Putamen (tissue), 1 donor: ENCODE measurements at regions not wholly inside any gene's neighbourhood (a gene's known extent, or its start where the extent isn't known, plus 50 kb on each side); places are given as distances from the start of the nearest gene placed in this dataset.

Experiments used
- DNase-seq: peaks from one replicate; pipeline ENCODE4 v3.0.0-alpha.2; 2016; ENCODE audit warnings: low spot score

DNA sequence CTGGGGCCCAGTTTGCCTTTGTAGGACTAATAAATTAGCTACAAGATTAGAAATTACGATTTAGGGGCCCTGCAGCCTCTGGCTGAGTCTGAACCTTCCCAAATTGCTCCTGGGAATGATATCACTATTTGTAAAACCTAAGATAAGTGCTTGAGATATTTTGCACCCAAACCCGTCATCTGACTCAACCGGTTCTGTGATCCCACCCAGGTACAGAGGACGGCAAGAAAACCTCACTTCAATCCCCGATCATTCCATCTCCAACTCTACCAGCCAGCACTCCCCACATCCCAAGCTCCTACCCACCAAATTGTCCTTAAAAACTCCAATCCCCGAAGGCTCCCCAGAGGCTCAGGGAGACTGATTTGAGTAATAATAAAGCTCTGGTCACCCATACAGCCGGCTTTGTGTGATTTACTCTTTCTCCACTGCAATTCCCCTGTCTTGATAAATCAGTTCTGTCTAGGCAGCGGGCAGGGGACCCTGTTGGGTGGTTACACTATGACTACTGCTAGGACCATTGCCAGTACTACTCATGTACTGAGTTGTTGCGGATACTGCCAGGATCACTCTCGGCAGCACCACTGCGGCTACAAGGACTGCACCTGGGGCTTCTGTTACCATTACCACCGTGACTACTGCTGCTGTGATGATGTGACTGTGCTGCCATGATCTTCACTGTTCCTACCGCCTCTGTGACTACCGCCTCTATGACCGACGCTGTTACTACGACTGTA is 73.1 kb downstream of the IRF8 start:
- DNase-seq = no peak

DNA sequence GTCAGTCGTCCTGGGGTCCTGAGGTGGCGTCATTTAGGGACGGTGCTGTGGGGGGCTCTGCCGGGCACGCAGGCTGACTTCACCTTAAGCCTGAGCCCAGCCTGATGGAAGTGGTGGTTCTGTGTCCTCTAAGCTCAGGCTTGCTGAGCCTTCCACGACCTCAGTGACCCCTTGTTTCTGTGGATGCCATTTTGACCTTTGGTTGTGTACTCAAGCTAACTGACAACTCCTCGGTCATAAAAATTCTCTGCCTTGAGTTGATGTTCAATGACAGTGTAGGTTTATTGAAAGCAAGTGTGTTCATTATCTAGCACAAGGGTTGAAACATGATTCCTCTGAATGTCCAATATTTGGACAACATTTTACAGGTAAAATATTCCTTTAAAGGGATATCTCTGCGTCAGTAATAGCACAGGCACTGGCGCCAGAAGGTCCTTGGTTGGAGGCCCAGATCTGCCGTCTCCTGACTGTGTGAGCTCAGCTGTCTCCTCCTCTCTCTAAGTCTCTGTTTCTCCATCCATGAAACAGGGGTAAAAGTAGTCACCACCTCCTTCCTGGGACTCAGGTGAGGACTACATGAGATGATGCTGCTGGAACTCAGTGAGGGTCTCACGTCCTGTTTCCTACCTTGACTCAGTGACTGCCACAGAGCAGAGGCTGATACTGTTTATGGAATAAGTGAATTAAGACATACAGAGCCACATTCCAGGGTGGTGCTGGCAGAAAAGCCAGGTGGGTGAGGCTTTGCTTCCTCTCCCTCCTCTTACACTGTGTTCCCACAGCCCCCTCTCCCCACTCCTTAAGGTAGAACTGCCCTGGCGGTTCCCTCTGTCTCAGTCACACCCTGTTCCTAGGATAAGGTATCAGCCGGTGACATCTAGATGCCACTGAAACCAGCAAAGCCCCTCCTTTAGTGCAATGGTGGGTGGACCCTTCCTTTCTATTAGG is 75.7 kb downstream of the IRF8 start:
- no peak for DNase-seq

DNA sequence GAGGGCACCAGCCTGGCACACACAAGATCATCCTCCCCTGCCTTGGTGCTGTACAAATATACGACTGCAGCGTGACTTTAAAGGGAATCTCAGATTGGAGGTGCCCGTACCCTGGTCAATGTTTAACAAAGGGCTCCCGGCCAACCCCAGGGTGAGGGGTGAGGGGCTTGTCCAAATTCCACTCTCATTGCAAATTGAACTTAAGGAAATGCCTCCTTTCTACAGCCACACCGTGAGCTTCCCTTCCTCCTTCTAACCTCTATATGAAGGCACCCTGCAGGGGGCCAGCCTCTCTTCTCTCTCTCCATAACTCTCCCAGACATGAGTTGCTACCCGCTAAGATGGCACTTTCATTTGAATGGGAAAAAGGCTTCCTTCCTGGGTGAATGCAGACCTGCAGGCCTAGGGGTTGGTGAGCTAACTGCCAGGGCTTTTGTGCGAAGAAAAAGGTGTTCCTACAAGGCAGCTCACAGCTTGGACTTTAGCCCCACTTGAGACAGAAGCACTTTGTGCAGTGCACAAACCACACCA is 76.6 kb downstream of the IRF8 start:
- no peak for DNase-seq

DNA sequence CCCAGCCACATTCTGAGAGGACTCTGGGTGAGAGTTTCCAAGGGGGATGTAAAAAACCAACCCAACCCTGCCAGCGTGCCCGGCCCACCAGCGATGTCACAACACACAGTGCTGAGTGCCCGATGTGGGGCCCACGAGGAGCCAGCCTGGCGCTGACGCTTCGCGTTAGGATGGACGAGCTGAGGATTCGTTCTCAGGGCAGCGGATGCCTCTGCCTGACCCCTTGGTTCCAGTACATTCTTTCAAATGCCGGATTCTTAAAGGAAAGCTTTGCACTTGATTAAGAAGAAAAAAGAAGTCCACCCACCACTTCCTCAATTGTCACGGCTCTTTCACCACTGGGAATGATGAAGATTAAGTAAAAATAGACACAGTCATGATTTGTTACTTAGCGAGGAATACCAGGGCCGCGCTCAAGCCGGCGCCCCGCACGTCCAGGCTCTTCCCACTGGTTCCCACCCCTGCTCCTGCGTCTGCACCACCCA is 79.4 kb downstream of the IRF8 start:
- DNase-seq = no peak

DNA sequence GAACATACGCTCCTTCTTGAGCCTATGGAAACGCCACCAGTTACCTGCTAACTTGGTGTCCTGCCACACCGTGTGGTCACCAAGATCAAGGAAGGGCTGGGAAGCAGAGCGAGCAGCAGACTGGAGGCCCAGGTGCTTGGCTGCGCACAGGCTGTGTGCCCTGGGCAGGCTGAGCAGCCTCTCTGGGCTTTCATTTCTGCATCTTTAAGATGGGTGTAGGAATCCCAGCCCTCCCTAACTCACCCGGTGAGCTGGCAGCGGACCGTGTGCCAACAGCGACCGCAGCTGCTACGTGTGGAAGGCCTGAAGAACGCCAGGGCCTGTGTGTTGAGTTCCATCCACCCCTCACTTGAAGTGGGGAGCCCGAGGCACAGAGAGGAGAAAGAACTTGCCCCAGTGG is 80.0 kb downstream of the IRF8 start:
- no peak for DNase-seq

DNA sequence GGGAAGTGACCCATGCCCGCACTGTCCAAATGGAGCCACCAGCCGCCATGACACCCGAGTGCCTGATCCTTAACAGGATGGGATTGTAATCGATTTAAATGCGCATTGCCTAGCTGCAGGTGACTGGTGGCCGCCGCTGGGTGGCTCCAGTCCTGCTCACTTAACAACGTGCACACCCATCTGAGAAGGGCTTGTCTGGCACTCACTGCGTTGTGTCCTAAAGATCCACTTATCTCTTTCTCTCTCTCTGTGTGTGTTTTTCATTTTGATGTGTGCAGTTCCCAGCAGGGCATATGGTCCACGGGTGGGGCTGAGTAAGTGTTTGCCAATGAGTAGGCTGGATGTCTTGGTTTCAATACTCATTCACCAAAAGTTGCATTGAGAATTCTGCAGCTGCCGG is 80.6 kb downstream of the IRF8 start:
- DNase-seq = no peak

DNA sequence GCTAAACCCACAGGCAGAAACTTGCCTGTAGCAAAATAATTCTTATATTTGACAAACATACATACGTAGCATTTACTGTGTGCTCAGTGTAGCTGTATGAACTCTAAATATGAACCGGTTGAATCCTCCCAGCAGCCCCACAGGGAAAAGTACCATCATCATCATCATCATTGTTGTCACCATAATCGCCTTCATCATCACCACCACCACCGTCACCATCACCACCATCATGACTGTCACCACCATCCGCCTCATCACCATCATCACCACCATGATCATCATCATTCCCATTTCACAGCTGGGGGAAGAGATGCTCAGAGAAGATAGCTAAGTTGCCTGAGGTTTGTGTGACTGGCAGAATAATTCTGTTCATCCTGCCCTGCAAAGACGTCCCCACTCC is 81.7 kb downstream of the IRF8 start:
- DNase-seq = no peak

DNA sequence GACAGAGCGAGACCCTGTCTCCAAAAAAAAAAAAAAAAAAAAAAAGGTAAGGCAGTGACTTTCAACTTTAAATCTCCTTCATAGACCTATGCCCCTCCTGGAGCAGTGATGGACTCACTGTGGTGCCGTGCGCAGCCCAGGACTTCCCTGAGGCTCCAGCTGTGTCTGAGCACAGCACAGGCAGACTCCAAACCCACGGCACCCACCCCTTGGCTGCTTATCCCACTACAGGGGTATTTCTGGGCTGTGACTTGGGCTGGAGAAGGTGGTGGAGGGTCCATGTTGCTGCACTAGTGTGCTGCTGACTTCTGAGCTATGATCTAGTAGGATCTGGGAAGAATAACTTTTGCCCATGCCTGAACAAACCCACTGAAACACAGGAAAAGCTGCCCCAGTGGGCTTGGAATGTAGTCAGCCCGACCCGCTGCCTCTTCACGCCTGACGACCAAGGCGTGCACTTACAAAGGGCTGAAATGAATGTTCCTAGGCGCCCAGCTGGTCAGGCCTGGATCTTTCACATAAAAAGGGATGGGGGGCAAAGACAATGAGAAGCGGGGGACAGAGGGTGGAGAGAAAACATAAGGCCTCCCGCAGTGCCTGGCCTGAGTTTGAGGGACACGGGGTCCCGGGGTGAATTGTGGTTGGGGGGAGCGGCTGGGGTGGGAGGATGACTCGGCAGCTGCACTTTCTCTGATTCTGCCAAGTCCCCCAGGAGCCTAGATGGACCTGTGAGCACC is 83.0 kb downstream of the IRF8 start:
- DNase-seq = no peak

DNA sequence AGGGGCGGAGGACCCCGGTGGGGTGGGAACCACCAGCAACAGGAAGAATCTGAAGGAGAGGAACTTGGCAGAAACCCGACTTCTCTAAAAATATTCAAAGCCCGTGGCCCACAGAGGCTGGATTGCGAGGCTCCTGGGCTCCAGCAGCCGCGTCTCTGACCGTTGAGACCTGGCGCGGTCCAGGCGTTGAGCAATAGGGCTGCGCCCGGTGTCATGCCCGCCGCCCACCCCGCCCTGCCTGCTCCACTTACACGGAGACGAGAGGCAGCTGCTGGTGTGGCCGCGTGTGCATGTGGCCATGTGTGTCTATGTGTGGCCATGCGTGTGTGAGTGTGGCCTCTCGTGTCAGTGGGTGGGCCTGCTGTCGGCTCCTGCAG is 83.6 kb downstream of the IRF8 start:
- no peak for DNase-seq

DNA sequence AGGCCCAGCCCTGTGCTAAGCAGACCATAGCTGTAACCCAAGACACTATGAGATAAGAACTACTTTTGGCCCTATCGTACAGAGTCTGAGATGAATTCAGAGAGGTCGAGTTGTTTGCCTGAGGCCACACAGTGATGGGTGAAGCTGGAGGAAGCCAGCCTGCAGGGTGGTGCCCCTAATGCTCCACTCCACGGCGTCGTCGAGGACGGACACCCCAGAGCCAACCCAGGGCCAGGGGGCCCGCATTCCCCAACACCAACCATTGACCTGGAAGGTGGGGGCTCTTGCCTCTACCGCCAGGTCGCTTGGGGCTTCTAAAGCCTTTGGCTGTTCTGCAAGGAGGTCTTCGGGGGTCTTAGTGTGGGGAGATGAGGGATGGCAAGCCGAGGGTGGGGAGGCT is 84.1 kb downstream of the IRF8 start:
- no peak for DNase-seq

DNA sequence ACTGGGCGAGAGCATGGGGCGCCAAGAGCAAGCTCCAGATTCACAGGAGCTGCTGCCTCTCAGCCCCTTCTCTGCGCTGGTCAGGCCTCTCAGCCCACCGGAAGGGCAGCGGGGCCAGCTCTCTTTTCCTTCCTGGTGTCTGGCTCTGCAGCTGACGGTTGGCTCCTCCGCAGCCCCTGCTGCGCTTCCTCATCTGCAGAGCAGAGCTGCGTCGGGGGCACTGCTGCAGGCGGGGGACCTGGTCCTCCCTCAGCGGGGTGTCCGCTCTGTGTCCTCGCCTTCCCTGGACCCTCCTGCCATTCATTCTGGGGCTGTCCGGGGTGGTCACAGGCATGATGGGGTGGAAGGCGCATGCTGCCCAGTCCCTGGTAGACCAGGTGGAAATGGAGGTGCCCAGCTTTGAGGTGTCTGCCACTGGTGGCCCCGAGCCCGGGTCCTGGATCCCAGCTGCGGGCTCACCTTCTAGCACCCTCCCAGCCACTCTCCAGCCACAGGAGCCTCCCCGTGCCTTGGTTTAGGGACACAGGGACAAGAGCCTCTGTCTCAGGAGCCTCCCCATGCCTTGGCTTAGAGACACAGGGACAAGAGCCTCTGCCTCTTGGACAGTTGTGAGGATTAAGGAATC is 84.8 kb downstream of the IRF8 start:
- no peak for DNase-seq

DNA sequence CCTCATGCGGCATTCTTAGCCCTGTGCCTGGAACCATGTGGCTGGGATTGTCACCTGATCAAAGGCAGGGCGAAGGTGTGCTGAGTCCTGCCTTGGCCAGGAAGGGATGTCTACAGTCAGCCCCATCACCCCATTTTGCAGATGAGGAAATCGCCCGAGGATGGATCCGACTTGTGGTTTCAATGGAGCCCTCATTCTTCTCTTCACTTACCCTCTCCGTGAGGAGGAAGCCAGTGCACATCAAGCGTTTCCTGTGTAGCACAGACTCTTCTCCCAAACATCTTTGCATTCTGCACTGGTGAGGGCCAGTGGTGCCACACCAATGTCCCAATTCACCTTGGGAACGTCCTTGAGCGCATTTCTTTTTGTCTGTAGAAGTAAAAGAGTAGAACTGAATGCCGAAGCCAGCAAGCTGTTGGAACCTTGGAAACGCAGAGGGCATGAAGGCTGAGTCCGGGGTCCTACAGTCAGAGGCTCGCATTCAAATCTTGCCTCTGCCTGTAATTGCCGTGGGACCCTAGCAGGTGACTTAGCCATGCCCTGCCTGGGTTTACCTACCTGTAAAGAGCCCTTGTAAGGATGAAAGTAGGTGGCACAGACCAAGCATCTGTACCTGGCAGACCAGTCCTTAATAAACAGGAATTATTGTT is 85.4 kb downstream of the IRF8 start:
- no peak for DNase-seq

DNA sequence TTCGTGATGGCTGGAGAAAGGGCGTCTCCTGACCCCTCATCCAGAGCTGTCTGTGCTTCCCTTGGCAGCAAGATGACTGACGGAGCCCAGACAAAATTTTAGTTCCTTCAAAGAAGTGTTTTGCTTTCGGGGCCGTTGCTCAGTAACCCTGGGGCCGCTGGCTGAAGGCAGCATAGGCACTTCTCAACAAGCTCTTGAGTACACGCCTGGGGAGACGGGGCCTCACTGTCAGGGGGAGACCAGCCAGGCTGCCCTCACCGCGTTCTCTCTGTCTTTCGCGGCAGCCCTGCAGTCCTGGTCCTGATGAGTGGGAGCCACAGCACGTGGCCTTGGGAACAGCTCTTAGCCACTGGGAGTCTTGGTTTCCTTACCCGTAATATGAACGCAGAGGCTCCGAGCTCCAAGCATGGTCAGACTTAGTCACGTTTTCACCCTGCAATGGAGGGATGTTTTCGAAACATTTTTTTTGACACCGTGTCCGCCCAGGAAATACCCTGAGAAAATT is 86.0 kb downstream of the IRF8 start:
- DNase-seq = no peak

DNA sequence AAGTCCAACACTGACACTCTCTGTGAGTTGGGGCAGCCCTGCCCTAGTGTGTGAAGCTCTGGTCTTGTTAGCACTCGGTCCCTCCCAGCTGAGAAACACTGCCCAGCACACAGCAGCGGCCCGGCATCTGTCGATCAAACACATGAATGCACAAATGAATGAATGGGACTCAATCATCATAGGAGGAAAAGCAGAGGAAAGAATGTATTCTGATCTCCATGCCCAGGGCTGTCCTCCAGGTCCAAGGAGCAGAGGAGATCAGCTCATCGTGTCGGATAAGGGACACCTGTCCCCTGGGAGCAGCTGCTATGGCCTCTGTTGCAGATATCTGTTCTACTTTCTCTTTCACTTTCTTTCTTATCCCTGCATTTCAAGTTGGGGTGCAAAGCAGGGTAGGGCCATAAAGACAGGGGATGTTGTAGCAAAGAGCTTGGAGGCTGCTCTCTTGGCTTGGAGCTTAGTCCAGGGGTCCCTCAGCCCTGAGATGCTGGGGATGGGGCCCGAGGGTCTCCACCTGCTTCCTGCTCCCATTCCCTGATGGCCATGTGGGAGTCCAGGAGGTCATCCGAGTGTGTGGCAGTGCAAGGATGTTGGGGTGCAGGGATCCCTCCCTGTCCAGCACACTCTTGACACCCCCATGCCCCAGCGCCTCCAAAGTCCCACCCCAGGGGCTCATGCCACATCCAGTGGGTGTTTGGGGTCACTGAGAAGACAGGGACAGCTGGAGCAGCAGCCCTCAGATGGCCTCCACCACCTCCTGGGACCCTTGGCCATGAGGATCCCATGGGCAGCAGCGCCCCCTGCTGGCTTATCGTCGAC is 88.2 kb downstream of the IRF8 start:
- no peak for DNase-seq

DNA sequence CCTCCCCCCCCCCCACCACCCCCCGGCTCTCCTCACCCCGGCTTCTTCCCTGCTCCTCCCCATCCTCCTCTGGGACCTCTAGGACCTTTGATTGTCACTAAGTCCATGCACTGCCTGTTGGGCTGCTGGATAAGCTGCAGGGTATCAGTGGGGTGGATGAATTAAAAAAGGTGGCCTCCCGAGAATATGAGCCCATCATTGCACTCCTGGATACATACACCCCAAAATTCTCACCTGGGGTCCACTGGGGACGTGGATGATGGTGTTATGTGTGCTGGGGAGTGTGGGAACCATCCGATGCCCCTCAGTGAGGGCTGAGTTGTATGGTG is 88.8 kb downstream of the IRF8 start:
- no peak for DNase-seq

DNA sequence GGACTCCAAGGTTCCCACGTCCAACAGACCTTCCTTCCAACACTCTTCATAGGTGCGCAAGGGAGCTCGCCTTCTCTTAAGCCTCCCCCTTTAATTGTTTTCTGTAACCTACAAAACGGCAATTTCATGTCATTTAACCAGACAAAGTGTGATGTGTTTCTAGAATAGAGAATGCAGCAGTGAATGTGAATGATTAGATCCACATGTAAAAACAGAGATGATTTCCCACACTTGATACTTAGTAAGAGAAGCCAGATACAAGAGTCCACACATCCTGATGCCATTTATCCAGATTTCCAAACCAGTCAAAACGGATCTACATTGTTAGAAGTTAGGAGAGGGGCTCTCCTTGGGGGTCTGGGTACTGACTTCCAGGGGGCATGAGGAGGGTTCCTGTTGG is 89.3 kb downstream of the IRF8 start:
- DNase-seq = no peak

DNA sequence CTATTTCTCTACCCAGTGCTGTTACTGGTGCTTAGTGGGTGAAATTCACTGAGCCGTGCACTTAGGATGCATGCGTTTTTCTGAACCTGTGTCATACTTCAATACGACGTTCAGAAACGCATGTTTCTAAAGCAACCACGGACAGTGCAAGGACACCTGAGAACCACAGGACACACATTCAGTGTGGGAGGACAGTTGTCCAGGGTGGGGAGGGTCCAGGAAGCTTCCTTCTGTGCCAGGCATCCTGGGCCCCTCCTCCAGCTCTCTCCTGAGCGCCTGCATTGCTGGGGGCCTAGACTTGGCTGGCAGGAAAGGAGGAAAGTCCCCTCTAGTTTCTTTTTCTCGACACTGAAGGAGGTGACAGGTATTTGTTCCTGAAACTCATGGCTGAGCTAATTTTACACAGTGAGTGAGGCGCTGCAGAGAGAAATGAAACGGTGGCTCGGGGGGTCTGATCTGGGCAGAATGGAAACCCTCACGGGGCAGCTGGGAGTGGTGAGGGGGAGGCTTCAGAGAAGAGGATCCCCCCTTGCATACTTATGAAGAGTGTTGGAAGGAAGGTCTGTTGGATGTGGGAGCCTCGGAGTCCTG is 89.9 kb downstream of the IRF8 start:
- DNase-seq = no peak

DNA sequence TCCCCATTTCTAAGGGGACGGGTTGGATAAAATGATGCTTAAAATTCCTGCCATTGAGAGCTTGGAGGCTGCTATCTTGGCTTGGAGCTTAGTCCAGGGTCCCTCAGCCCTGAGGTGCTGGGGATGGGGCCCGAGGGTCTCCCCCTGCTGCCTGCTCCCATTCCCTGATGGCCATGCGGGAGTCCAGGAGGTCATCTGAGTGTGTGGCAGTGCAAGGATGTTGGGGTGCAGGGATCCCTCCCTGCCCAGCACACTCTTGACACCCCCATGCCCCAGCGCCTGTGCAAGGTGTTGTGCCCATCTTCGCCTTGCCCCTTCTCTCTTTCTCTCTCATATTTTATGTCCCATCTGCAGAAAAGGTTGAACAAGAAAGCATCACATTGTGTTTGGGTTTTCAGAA is 90.4 kb downstream of the IRF8 start:
- no peak for DNase-seq

DNA sequence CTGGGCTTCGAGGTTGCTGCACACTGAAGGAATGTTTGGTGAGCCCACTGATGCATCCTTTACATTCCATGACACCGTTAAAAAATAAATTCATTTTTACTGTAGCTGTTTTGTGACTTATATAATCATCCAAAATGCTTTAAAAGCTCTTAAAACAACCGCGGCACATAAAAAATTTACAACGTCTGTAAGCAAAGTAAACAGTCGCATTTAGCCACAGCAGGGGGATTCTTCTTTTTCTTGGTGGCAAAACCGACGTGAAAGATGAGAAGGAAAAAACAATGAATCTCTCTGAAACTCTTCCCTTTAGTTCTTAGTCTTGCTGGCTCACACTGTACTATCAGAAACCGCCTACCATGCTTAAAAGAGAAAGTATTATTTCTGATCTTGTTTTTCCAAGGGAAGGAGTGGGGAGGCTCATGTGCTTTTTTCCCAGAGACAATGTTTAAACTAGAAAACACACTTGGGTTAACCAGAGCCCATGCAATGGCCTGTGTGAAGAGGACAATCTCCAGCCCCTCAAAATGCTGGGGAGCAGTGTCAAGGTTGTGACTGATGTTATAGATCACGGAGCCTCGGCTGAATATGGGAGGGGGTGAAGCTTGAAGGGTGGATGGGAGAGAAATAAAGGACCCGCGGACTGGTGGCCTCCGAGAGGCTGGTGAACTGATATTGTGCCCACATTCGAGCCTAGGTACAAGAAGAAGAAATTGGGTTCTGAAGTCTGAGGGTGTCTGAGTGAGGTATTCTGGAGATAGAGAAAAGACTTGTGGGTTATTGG is 91.1 kb downstream of the IRF8 start:
- DNase-seq = no peak
